Muscle layer of colon (tissue), 2 donors: ENCODE measurements at regions not wholly inside any gene's neighbourhood (a gene's known extent, or its start where the extent isn't known, plus 50 kb on each side); places are given as distances from the start of the nearest gene placed in this dataset.

ENCODE experiments used
- H3K27ac ChIP-seq: one replicate; pipeline ENCODE4 v1.7.0; 2013; ENCODE audit warnings: low read depth, mild to moderate bottlenecking, low read length, moderate library complexity
- H3K27me3 ChIP-seq, 2 donors: one replicate each; pipeline ENCODE4 v1.7.0; 2013; ENCODE audit warnings: low read length in 2 of 2, mild to moderate bottlenecking in 2 of 2; ENCODE audit not compliant: insufficient read depth in 2 of 2, control insufficient read depth in 1 of 2
- H3K36me3 ChIP-seq: one replicate; pipeline ENCODE4 v1.7.0; 2013; ENCODE audit warnings: mild to moderate bottlenecking, low read length; ENCODE audit not compliant: insufficient read depth
- H3K4me1 ChIP-seq: one replicate; pipeline ENCODE4 v1.7.0; 2013; ENCODE audit warnings: mild to moderate bottlenecking, low read length; ENCODE audit not compliant: insufficient read depth
- H3K4me3 ChIP-seq, 2 donors: one replicate each; pipeline ENCODE4 v1.7.0; 2013; ENCODE audit warnings: low read length in 2 of 2, low read depth in 1 of 2, mild to moderate bottlenecking in 1 of 2, moderate library complexity in 1 of 2
- H3K9ac ChIP-seq: one replicate; pipeline ENCODE4 v1.7.0; 2013; ENCODE audit warnings: low read length
- H3K9me3 ChIP-seq: one replicate; pipeline ENCODE4 v1.7.0; 2013; ENCODE audit warnings: mild to moderate bottlenecking, low read length
- donor health status: abdominal sarcoma.
- donor health status: Adenocarcinoma of cecum.

GRCh38 chr13:106104281-106104901 is 431.1 kb downstream of the EFNB2 start:
- Histone ChIP-seq H3K9me3 (no peaks in the 10 kb centered on the region), H3K4me3 (no peak overlapping the region), H3K27me3 (no peaks in the 10 kb centered on the region), H3K4me1 (no peaks in the 10 kb centered on the region), H3K36me3 (no peaks in the 10 kb centered on the region), H3K9ac (no peak overlapping the region), H3K27ac (no peak overlapping the region)

- no peaks in the 10 kb centered on the region for H3K27me3 ChIP-seq
- H3K9ac ChIP-seq = no peak overlapping the region
- no peaks in the 10 kb centered on the region for H3K36me3 ChIP-seq
- no peak overlapping the region for H3K27ac ChIP-seq
- H3K4me3 ChIP-seq = no peak overlapping the region
- H3K4me1 ChIP-seq = no peaks in the 10 kb centered on the region
- H3K9me3 ChIP-seq = no peaks in the 10 kb centered on the region
These were observed 431.7 kb downstream of the EFNB2 start for GRCh38 chr13:106103779-106104178.

- Histone ChIP-seq H3K27ac (no peak overlapping the region), H3K9me3 (no peaks in the 10 kb centered on the region), H3K9ac (no peak overlapping the region), H3K4me3 (no peak overlapping the region), H3K36me3 (no peaks in the 10 kb centered on the region), H3K4me1 (no peaks in the 10 kb centered on the region), H3K27me3 (no peaks in the 10 kb centered on the region)
These were observed 432.7 kb downstream of the EFNB2 start for GRCh38 chr13:106102786-106103185.

- no peak overlapping the region for H3K4me3 ChIP-seq
- H3K27ac ChIP-seq = no peak overlapping the region
- H3K27me3 ChIP-seq = no peaks in the 10 kb centered on the region
- H3K36me3 ChIP-seq = no peaks in the 10 kb centered on the region
- H3K9me3 ChIP-seq = no peaks in the 10 kb centered on the region
- H3K4me1 ChIP-seq = no peaks in the 10 kb centered on the region
- H3K9ac ChIP-seq = no peak overlapping the region
These were observed 434.3 kb downstream of the EFNB2 start for GRCh38 chr13:106101201-106101600.

- no peak overlapping the region for H3K4me3 ChIP-seq
- H3K27me3 ChIP-seq = no peaks in the 10 kb centered on the region
- H3K36me3 ChIP-seq = no peaks in the 10 kb centered on the region
- no peak overlapping the region for H3K9ac ChIP-seq
- H3K9me3 ChIP-seq = no peaks in the 10 kb centered on the region
- H3K4me1 ChIP-seq = no peaks in the 10 kb centered on the region
- H3K27ac ChIP-seq = no peak overlapping the region
These were observed 435.1 kb downstream of the EFNB2 start for GRCh38 chr13:106100171-106100919.

GRCh38 chr13:106099765-106100164 is 435.7 kb downstream of the EFNB2 start:
- no peaks in the 10 kb centered on the region for H3K36me3 ChIP-seq
- no peak overlapping the region for H3K27ac ChIP-seq
- no peaks in the 10 kb centered on the region for H3K4me1 ChIP-seq
- H3K27me3 ChIP-seq = no peaks in the 10 kb centered on the region
- H3K4me3 ChIP-seq = no peak overlapping the region
- no peaks in the 10 kb centered on the region for H3K9me3 ChIP-seq
- no peak overlapping the region for H3K9ac ChIP-seq

- no peak overlapping the region for H3K9ac ChIP-seq
- H3K4me1 ChIP-seq = no peaks in the 10 kb centered on the region
- H3K27ac ChIP-seq = no peak overlapping the region
- H3K4me3 ChIP-seq = no peak overlapping the region
- no peaks in the 10 kb centered on the region for H3K27me3 ChIP-seq
- H3K9me3 ChIP-seq = no peaks in the 10 kb centered on the region
- H3K36me3 ChIP-seq = no peaks in the 10 kb centered on the region
These were observed 436.7 kb downstream of the EFNB2 start for GRCh38 chr13:106098778-106099177.

GRCh38 chr13:106096661-106097092 is 438.8 kb downstream of the EFNB2 start:
- Histone ChIP-seq H3K4me1 (no peaks in the 10 kb centered on the region), H3K36me3 (no peaks in the 10 kb centered on the region), H3K27ac (no peak overlapping the region), H3K9ac (no peak overlapping the region), H3K9me3 (no peaks in the 10 kb centered on the region), H3K27me3 (no peaks in the 10 kb centered on the region), H3K4me3 (no peak overlapping the region)

- no peak overlapping the region for H3K27ac ChIP-seq
- no peaks in the 10 kb centered on the region for H3K36me3 ChIP-seq
- no peaks in the 10 kb centered on the region for H3K27me3 ChIP-seq
- no peak overlapping the region for H3K4me3 ChIP-seq
- H3K9me3 ChIP-seq = no peaks in the 10 kb centered on the region
- H3K4me1 ChIP-seq = no peaks in the 10 kb centered on the region
- H3K9ac ChIP-seq = no peak overlapping the region
These were observed 439.5 kb downstream of the EFNB2 start for GRCh38 chr13:106095919-106096318.

GRCh38 chr13:106095406-106095805 is 440.1 kb downstream of the EFNB2 start:
- Histone ChIP-seq H3K9ac (no peak overlapping the region), H3K27me3 (no peaks in the 10 kb centered on the region), H3K4me3 (no peak overlapping the region), H3K36me3 (no peaks in the 10 kb centered on the region), H3K27ac (no peak overlapping the region), H3K4me1 (no peaks in the 10 kb centered on the region), H3K9me3 (no peaks in the 10 kb centered on the region)

- no peaks in the 10 kb centered on the region for H3K27me3 ChIP-seq
- H3K4me1 ChIP-seq = no peaks in the 10 kb centered on the region
- H3K4me3 ChIP-seq = no peak overlapping the region
- no peaks in the 10 kb centered on the region for H3K9me3 ChIP-seq
- no peak overlapping the region for H3K9ac ChIP-seq
- H3K27ac ChIP-seq = no peak overlapping the region
- H3K36me3 ChIP-seq = no peaks in the 10 kb centered on the region
These were observed 445.5 kb downstream of the EFNB2 start for GRCh38 chr13:106090001-106090400.
